Muscle of back (tissue), 3 donors: ENCODE measurements at regions not wholly inside any gene's neighbourhood (a gene's known extent, or its start where the extent isn't known, plus 50 kb on each side); places are given as distances from the start of the nearest gene placed in this dataset.

Experiments used
- DNase-seq, 3 donors: peaks; one replicate each; pipeline versions ENCODE4 v3.0.0 to v3.0.0-alpha.2; 2013

GRCh38 chr1:47699492-47700235, 261.8 kb downstream of the FOXD2 start:
- DNase-seq: no peak

GRCh38 chr1:47701283-47701682, 263.4 kb downstream of the FOXD2 start:
- DNase-seq: no peak

- DNase-seq: no peak
Measured at GRCh38 chr1:47701741-47702515, 264.1 kb downstream of the FOXD2 start.

GRCh38 chr1:47703156-47703825, 265.4 kb downstream of the FOXD2 start:
- no peak for DNase-seq

GRCh38 chr1:47703981-47704596, 266.2 kb downstream of the FOXD2 start:
- DNase-seq: peak in 1 of 3 donors; percentile 40

- DNase-seq: no peak
Measured at GRCh38 chr1:47705517-47706130, 267.8 kb downstream of the FOXD2 start.

GRCh38 chr1:47707503-47707902, 269.7 kb downstream of the FOXD2 start:
- no peak for DNase-seq

GRCh38 chr1:47708019-47708535, 270.2 kb downstream of the FOXD2 start:
- peak in 2 of 3 donors; percentile 36 to 70 for DNase-seq

- DNase-seq: no peak
Measured at GRCh38 chr1:47708658-47709018, 270.8 kb downstream of the FOXD2 start.

GRCh38 chr1:47709019-47709871, 271.4 kb downstream of the FOXD2 start:
- peak in 2 of 3 donors; percentile 34 to 70 for DNase-seq

GRCh38 chr1:47709872-47710231, 272.0 kb downstream of the FOXD2 start:
- peak in 1 of 3 donors; percentile 63 for DNase-seq

- peak in 2 of 3 donors; percentile 76 to 87 for DNase-seq
Measured at GRCh38 chr1:47710329-47711071, 272.7 kb downstream of the FOXD2 start.
